GM19438 (cell line): ENCODE measurements at regions not wholly inside any gene's neighbourhood (a gene's known extent, or its start where the extent isn't known, plus 50 kb on each side); places are given as distances from the start of the nearest gene placed in this dataset.

Experiments used
- ATAC-seq: cut with Tn5 transposase; IDR thresholded peaks from one replicate; pipeline ENCODE4 v1.9.1; 2021; ENCODE audit warnings: low read depth; ENCODE audit not compliant: unreplicated experiment

GRCh38 chr11:32039149-32039548, 51.7 kb upstream of the RCN1 start:
- no peak for ATAC-seq

- no peak for ATAC-seq
Observed at GRCh38 chr11:32034680-32035079, 56.2 kb upstream of the RCN1 start.

GRCh38 chr11:32034149-32034548, 56.7 kb upstream of the RCN1 start:
- ATAC-seq, result no peak

- ATAC-seq, result no peak
Observed at GRCh38 chr11:32033491-32033890, 57.4 kb upstream of the RCN1 start.

- ATAC-seq, result no peak
Observed at GRCh38 chr11:32033067-32033466, 57.8 kb upstream of the RCN1 start.

- no peak for ATAC-seq
Observed at GRCh38 chr11:32032478-32032877, 58.4 kb upstream of the RCN1 start.

- ATAC-seq, result no peak
Observed at GRCh38 chr11:32032052-32032451, 58.8 kb upstream of the RCN1 start.

GRCh38 chr11:32030875-32031503, 59.9 kb upstream of the RCN1 start:
- no peak for ATAC-seq

GRCh38 chr11:32029721-32030120, 61.2 kb upstream of the RCN1 start:
- no peak for ATAC-seq

GRCh38 chr11:32028201-32028600, 62.7 kb upstream of the RCN1 start:
- ATAC-seq, result no peak

- ATAC-seq, result no peak
Observed at GRCh38 chr11:32026766-32027165, 64.1 kb upstream of the RCN1 start.

- ATAC-seq, result no peak
Observed at GRCh38 chr11:32024948-32025347, 65.9 kb upstream of the RCN1 start.

GRCh38 chr11:32023370-32024305, 67.2 kb upstream of the RCN1 start:
- ATAC-seq, result no peak

GRCh38 chr11:32018672-32019071, 72.2 kb upstream of the RCN1 start:
- ATAC-seq, result no peak

GRCh38 chr11:32016111-32016510, 74.8 kb upstream of the RCN1 start:
- ATAC-seq, result no peak

- ATAC-seq, result no peak
Observed at GRCh38 chr11:32015427-32015826, 75.4 kb upstream of the RCN1 start.

GRCh38 chr11:32013603-32014002, 77.3 kb upstream of the RCN1 start:
- no peak for ATAC-seq

GRCh38 chr11:32012049-32012448, 78.8 kb upstream of the RCN1 start:
- no peak for ATAC-seq

- no peak for ATAC-seq
Observed at GRCh38 chr11:32008880-32009551, 81.9 kb upstream of the RCN1 start.

- ATAC-seq, result no peak
Observed at GRCh38 chr11:32006799-32007388, 84.0 kb upstream of the RCN1 start.

- ATAC-seq, result no peak
Observed at GRCh38 chr11:32005786-32006416, 85.0 kb upstream of the RCN1 start.
